ENCODE measurements at regions not wholly inside any gene's neighbourhood (a gene's known extent, or its start where the extent isn't known, plus 50 kb on each side); places are given as distances from the start of the nearest gene placed in this dataset.

- DNase-seq, result no peak
- no peaks in the 10 kb centered on the region for H3K9me3 ChIP-seq
Measured at GRCh38 chr1:4868521-4868920, 214.1 kb downstream of the AJAP1 start.

GRCh38 chr1:4856396-4856795 is 202.0 kb downstream of the AJAP1 start:
- no peaks in the 10 kb centered on the region for H3K27me3 ChIP-seq
- no peak for DNase-seq
- H3K4me3 ChIP-seq, result no peak overlapping the region
- no peaks in the 10 kb centered on the region for H3K9me3 ChIP-seq
- no peaks in the 10 kb centered on the region for H3K36me3 ChIP-seq

More at GRCh38 chr1:4868521-4868920, 214.1 kb downstream of the AJAP1 start:
- H3K4me3 ChIP-seq, result no peak overlapping the region
- H3K36me3 ChIP-seq, result no peaks in the 10 kb centered on the region
- H3K27me3 ChIP-seq, result no peaks in the 10 kb centered on the region; the same call in 1 of the 2 replicates

GRCh38 chr1:4854367-4854766 is 200.0 kb downstream of the AJAP1 start:
- Histone ChIP-seq H3K9me3 (no peaks in the 10 kb centered on the region), H3K27me3 (no peaks in the 10 kb centered on the region), H3K36me3 (no peaks in the 10 kb centered on the region), H3K4me3 (no peak overlapping the region)
- DNase-seq, result no peak

- no peaks in the 10 kb centered on the region for H3K9me3 ChIP-seq
- no peaks in the 10 kb centered on the region for H3K27me3 ChIP-seq
- no peak for DNase-seq
- no peaks in the 10 kb centered on the region for H3K36me3 ChIP-seq
- no peak overlapping the region for H3K4me3 ChIP-seq
Measured at GRCh38 chr1:4853904-4854303, 199.5 kb downstream of the AJAP1 start.

- DNase-seq, result no peak
Measured at GRCh38 chr1:4851385-4852065, 197.1 kb downstream of the AJAP1 start.

GRCh38 chr1:4848431-4848830 is 194.0 kb downstream of the AJAP1 start:
- Histone ChIP-seq H3K36me3 (no peaks in the 10 kb centered on the region), H3K4me3 (no peak overlapping the region), H3K9me3 (no peaks in the 10 kb centered on the region), H3K27me3 (no peaks in the 10 kb centered on the region)
- DNase-seq, result no peak

More at GRCh38 chr1:4851385-4852065, 197.1 kb downstream of the AJAP1 start:
- Histone ChIP-seq H3K27me3 (no peaks in the 10 kb centered on the region), H3K36me3 (no peaks in the 10 kb centered on the region), H3K4me3 (no peak overlapping the region), H3K9me3 (no peaks in the 10 kb centered on the region)

- H3K27me3 ChIP-seq, result no peaks in the 10 kb centered on the region
- H3K4me3 ChIP-seq, result no peak overlapping the region
- no peak for DNase-seq
- H3K36me3 ChIP-seq, result no peaks in the 10 kb centered on the region
- no peaks in the 10 kb centered on the region for H3K9me3 ChIP-seq
Measured at GRCh38 chr1:4847711-4848110, 193.3 kb downstream of the AJAP1 start.
